Esophagus muscularis mucosa (tissue), 4 donors: ENCODE measurements at regions not wholly inside any gene's neighbourhood (a gene's known extent, or its start where the extent isn't known, plus 50 kb on each side); places are given as distances from the start of the nearest gene placed in this dataset.

Experiments
- DNase-seq: peaks from one replicate; pipeline ENCODE4 v3.0.0-alpha.2; 2017; ENCODE audit errors: extremely low spot score
- H3K27ac ChIP-seq, 4 donors: fragments of 200-600 bp; sonication (generic); replicated peaks in 1 of 4; 1 replicate in 3 of 4; 2 replicates in 1 of 4; pipeline ENCODE4 v1.5.1; 2016 to 2019; ENCODE audit warnings: mild to moderate bottlenecking in 1 of 4
- H3K27me3 ChIP-seq, 4 donors: fragments of 200-600 bp; sonication (generic); one replicate each; pipeline versions ENCODE4 v1.5.1 to v1.6.0; 2016 to 2019
- H3K36me3 ChIP-seq, 4 donors: fragments of 200-600 bp; sonication (generic); one replicate each; pipeline ENCODE4 v1.5.1; 2016 to 2019
- H3K4me1 ChIP-seq, 4 donors: fragments of 200-600 bp; sonication (generic); one replicate each; pipeline ENCODE4 v1.5.1; 2016 to 2019
- H3K4me3 ChIP-seq, 4 donors: fragments of 200-600 bp; sonication (generic); 1 replicate in 2 of 4; 2 replicates in 2 of 4; pipeline ENCODE4 v1.5.1; 2016 to 2019; ENCODE audit warnings: mild to moderate bottlenecking in 4 of 4, moderate library complexity in 1 of 4
- H3K9me3 ChIP-seq, 4 donors: fragments of 200-600 bp; sonication (generic); 1 replicate in 3 of 4; 2 replicates in 1 of 4; pipeline ENCODE4 v1.5.1; 2016 to 2019
- EP300 ChIP-seq: sonication (generic); formaldehyde crosslinking; IDR thresholded peaks from one replicate; pipeline ENCODE4 v1.6.1; 2017; ENCODE audit warnings: antibody characterized with exemption
- POLR2A ChIP-seq: fragments of 450-650 bp; IDR thresholded peaks from one replicate; pipeline ENCODE4 v1.6.1; 2017; ENCODE audit warnings: antibody characterized with exemption, moderate library complexity, mild to moderate bottlenecking, low read depth
- POLR2AphosphoS5 ChIP-seq, 2 donors: sonication (generic); formaldehyde crosslinking; IDR thresholded peaks; one replicate each; pipeline ENCODE4 v1.6.1; 2017; ENCODE audit warnings: antibody characterized with exemption in 2 of 2
- WGBS: methylation state at CpG from one replicate; pipeline ENCODE4 v1.1.5; 2018; 5-methylcytosine and 5-hydroxymethylcytosine counted together
- intact Hi-C: fragments of 100-400 bp; cut with DNase I; formaldehyde crosslinking; loops from one replicate; pipeline ENCODE4 v1.15.1; 2023
- TF ChIP-seq, protein P1 (sequence below), 3 experiments: fragments of 200-600 bp in 2 of 3; fragments of 450-650 bp in 1 of 3; sonication (generic) in 2 of 3; IDR thresholded peaks; one replicate each; pipeline ENCODE4 v1.5.1; 2017 to 2019; ENCODE audit warnings: antibody characterized with exemption in 3 of 3, mild to moderate bottlenecking in 2 of 3, moderate library complexity in 1 of 3

DNA sequence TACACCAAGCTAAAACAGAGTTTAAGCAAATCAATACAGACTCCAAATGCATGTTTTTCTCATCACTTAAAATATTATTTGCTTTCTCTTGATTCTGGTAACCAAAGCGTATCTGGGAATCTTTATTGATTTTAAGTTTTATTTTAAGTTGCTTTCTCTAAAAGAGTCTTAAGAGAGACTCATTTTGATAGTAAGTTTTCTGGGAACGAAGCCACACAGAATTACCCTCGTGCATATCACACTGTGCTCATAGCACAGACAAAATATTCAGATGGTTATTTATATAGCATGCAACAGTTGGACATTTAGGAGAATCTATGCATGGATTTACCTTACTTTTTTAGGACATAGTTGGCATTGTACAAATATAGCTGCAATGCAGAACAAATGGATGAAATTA, 597.5 kb upstream of the NRXN1 start:
- intact Hi-C loops, result no loop called here
- Histone ChIP-seq H3K4me3 (no peak overlapping the region), H3K9me3 (no peaks in the 10 kb centered on the region), H3K27me3 (no peaks in the 10 kb centered on the region), H3K36me3 (no peaks in the 10 kb centered on the region), H3K4me1 (no peaks in the 10 kb centered on the region), H3K27ac (no peak overlapping the region)
- TF ChIP-seq, protein P1, sequence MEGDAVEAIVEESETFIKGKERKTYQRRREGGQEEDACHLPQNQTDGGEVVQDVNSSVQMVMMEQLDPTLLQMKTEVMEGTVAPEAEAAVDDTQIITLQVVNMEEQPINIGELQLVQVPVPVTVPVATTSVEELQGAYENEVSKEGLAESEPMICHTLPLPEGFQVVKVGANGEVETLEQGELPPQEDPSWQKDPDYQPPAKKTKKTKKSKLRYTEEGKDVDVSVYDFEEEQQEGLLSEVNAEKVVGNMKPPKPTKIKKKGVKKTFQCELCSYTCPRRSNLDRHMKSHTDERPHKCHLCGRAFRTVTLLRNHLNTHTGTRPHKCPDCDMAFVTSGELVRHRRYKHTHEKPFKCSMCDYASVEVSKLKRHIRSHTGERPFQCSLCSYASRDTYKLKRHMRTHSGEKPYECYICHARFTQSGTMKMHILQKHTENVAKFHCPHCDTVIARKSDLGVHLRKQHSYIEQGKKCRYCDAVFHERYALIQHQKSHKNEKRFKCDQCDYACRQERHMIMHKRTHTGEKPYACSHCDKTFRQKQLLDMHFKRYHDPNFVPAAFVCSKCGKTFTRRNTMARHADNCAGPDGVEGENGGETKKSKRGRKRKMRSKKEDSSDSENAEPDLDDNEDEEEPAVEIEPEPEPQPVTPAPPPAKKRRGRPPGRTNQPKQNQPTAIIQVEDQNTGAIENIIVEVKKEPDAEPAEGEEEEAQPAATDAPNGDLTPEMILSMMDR (IDR thresholded peaks at IDR 0.05), result no peak
- no peak for TF ChIP-seq POLR2A
- TF ChIP-seq POLR2AphosphoS5 (IDR thresholded peaks at IDR 0.05), result no peak
- no peak for TF ChIP-seq EP300
- WGBS, result 63% methylated on average over 3 of the region's 3 CpGs
- DNase-seq, result no peak

DNA sequence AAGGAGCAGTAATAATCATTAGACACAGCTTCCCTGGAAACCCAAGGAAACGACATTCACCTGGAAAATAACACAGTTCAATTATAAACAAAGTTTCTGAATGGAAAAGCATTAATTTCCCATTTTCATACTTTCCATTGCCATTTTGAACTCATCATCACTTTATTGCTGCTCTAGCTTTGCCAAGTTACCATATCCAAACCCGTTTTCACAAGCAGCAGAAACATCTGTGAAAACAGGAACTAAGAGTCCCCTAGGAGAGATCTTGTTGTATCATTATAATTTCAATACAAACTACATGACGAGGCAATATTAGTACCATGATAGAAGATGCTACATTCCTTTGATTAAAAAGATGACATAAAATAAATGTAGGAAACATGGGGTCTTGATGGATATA, 597.0 kb upstream of the NRXN1 start:
- Histone ChIP-seq H3K36me3 (no peaks in the 10 kb centered on the region), H3K27ac (no peak overlapping the region), H3K9me3 (no peaks in the 10 kb centered on the region), H3K27me3 (no peaks in the 10 kb centered on the region), H3K4me1 (no peaks in the 10 kb centered on the region), H3K4me3 (no peak overlapping the region)
- TF ChIP-seq, protein P1 (IDR thresholded peaks at IDR 0.05), result no peak
- TF ChIP-seq POLR2A (no peak), POLR2AphosphoS5 (IDR thresholded peaks at IDR 0.05) (no peak), EP300 (no peak)
- WGBS, result 33% methylated on average over 3 of the region's 3 CpGs
- intact Hi-C loops, result no loop called here
- DNase-seq, result no peak

DNA sequence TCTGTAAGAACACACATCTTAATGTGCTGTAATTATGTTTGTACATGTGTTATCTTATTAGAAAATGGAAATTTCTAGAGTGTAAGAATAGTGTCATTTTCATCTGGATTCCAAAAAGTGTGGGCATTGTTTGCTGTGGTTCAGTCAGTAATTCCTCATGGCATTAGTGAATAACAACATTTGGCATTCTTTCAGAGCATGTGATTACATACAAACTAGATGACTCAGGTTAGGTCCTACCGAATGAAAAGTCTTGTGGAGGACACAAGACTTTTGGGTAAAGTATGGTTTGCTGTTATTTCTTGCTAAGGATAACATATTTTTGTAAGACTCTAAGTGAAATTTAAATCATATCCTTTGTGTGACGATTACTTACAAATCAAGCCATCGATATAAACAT, 593.1 kb upstream of the NRXN1 start:
- H3K36me3 ChIP-seq, result no peaks in the 10 kb centered on the region

DNA sequence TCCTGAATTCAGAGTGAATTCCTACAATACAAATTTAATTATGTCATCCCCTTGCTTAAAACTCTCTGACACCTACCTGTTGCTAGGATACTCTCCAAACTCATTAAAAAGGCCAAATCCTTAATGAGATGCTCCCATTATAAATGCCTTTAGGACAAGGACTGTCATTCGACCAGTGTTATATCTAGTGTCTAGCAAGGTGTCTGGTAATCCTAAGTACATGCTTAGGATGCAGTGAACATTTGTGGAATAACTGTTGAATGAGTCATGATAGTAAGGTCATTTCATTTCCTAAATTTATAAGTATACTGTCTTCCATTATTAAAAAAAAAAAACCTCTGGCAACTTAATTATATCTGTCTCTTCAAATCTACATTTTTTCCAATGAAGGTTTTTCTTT, 588.9 kb upstream of the NRXN1 start:
- no peak for DNase-seq
- Histone ChIP-seq H3K36me3 (no peaks in the 10 kb centered on the region), H3K27me3 (no peaks in the 10 kb centered on the region), H3K4me3 (no peak overlapping the region), H3K4me1 (no peaks in the 10 kb centered on the region), H3K9me3 (no peaks in the 10 kb centered on the region), H3K27ac (no peak overlapping the region)
- 82% methylated on average over 1 of the region's 1 CpG for WGBS
- intact Hi-C loops, result no loop called here
- TF ChIP-seq EP300, result no peak
- TF ChIP-seq, protein P1 (IDR thresholded peaks at IDR 0.05), result no peak

More for the DNA sequence above, 593.1 kb upstream of the NRXN1 start:
- H3K9me3 ChIP-seq, result no peaks in the 10 kb centered on the region
- no peaks in the 10 kb centered on the region for H3K27me3 ChIP-seq
- H3K4me1 ChIP-seq, result no peaks in the 10 kb centered on the region
- H3K4me3 ChIP-seq, result no peak overlapping the region
- TF ChIP-seq EP300 (no peak), POLR2AphosphoS5 (IDR thresholded peaks at IDR 0.05) (no peak), POLR2A (no peak)
- TF ChIP-seq, protein P1 (IDR thresholded peaks at IDR 0.05), result no peak
- intact Hi-C loops, result no loop called here
- WGBS, result 87% methylated on average over 3 of the region's 3 CpGs
- DNase-seq, result no peak
- no peak overlapping the region for H3K27ac ChIP-seq

DNA sequence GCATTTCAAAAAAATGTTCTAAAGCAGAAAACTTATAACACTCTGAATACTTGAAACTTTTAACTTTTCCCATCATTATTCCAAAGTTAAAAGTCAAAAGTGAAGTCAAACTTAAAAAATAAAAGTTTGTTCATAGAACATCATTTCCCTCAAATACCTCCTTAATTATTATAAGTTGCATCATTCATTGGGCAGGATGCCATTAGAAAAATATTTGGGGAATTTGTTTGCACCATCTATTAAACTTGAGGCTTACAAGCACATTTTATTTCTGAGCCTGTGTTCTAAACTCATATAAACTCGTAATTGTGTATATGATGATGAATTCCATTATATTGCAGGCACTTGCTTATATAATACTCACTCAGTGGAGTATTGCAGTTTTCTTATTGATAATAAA, 588.0 kb upstream of the NRXN1 start:
- TF ChIP-seq POLR2A, result no peak
- TF ChIP-seq EP300, result no peak
- TF ChIP-seq POLR2AphosphoS5 (IDR thresholded peaks at IDR 0.05), result no peak
- TF ChIP-seq, protein P1 (IDR thresholded peaks at IDR 0.05), result no peak
- Histone ChIP-seq H3K4me3 (no peak overlapping the region), H3K4me1 (no peaks in the 10 kb centered on the region), H3K36me3 (no peaks in the 10 kb centered on the region), H3K27me3 (no peaks in the 10 kb centered on the region), H3K9me3 (peaks cover 0 to 3% (median 0%) of the 10 kb centered on the region in 4 donors), H3K27ac (no peak overlapping the region)
- WGBS, result 87% methylated on average over 1 of the region's 1 CpG
- DNase-seq, result no peak
- intact Hi-C loops, result no loop called here
